ENCODE measurements at regions not wholly inside any gene's neighbourhood (a gene's known extent, or its start where the extent isn't known, plus 50 kb on each side); places are given as distances from the start of the nearest gene placed in this dataset.
"Not testable (repeated sequence)": the region's sequence is repeated elsewhere in the genome, so short reads cannot be mapped to it uniquely, and the experiment has no call there.

DNA sequence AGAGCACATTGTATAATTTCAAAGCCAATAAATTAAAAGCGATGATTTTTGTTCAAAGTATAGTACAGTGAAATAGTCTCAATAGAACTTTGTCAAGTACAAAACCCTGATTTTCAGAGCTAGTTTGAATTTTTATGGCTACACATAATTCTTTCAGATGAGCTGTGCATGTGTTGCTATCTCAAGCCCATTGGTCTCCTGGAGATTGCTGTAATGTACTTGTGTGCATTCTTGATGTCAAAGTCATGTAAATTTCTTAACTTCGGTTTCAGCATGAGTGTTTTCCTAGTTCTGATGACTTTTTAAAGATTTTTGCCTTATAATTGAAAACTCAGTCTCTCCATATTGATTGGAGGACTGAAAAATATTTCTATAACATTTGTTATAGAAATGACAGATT lies 200.8 kb downstream of the CEP135 start:
- Histone ChIP-seq H3K9me3 (no peaks in the 10 kb centered on the region), H3K27me3 (no peaks in the 10 kb centered on the region), H3K4me1 (no peaks in the 10 kb centered on the region), H3K27ac (no peak overlapping the region), H3K36me3 (no peaks in the 10 kb centered on the region), H3K4me3 (no peak overlapping the region)
- no peak for DNase-seq
- no peak for TF ChIP-seq POLR2A (IDR thresholded peaks at IDR 0.05)
- TF ChIP-seq, protein P1, sequence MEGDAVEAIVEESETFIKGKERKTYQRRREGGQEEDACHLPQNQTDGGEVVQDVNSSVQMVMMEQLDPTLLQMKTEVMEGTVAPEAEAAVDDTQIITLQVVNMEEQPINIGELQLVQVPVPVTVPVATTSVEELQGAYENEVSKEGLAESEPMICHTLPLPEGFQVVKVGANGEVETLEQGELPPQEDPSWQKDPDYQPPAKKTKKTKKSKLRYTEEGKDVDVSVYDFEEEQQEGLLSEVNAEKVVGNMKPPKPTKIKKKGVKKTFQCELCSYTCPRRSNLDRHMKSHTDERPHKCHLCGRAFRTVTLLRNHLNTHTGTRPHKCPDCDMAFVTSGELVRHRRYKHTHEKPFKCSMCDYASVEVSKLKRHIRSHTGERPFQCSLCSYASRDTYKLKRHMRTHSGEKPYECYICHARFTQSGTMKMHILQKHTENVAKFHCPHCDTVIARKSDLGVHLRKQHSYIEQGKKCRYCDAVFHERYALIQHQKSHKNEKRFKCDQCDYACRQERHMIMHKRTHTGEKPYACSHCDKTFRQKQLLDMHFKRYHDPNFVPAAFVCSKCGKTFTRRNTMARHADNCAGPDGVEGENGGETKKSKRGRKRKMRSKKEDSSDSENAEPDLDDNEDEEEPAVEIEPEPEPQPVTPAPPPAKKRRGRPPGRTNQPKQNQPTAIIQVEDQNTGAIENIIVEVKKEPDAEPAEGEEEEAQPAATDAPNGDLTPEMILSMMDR (IDR thresholded peaks at IDR 0.05), result no peak

DNA sequence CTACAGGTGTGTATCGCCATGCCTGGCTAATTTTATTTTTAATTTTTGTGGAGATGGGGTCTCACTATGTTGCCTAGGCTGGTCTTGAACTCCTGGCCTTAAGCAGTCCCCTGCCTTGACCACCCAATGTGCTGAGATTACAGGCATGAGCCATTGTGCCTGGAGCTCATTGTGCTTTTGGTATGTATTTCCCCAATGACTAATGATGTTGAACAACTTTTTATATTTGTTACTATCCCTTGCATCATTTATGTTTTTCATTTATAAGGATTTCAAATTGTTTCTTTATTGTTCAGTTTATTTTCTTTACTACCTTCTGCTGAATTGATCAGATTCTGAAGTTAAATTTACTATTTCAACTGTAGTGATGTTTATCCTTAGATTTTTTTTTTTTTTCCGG lies 199.7 kb downstream of the CEP135 start:
- no peak overlapping the region for H3K4me3 ChIP-seq
- TF ChIP-seq, protein P1 (IDR thresholded peaks at IDR 0.05), result no peak
- TF ChIP-seq POLR2A (IDR thresholded peaks at IDR 0.05), result no peak

DNA sequence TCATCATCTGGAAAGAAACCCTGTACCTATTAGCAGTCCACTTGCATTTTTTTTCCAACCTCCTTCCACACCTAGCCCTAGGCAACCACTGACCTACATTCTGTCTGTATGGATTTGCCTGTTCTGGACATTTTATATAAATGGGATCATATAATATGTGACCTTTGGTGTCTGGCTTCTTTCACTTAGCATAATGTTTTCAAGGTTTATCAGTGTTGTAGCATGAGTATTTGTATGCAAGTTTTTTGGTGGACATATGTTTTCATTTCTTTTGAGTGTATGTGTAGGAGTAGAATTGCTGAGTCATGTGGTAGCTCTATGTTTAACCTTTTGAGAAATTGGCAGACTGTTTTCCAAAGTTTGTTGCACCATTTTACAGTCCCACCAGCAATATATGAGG lies 198.6 kb downstream of the CEP135 start:
- Histone ChIP-seq H3K4me3 (no peak overlapping the region), H3K27me3 (no peaks in the 10 kb centered on the region), H3K4me1 (no peaks in the 10 kb centered on the region), H3K27ac (no peak overlapping the region), H3K9me3 (no peaks in the 10 kb centered on the region), H3K36me3 (no peaks in the 10 kb centered on the region)
- no peak for TF ChIP-seq POLR2A (IDR thresholded peaks at IDR 0.05)
- TF ChIP-seq, protein P1 (IDR thresholded peaks at IDR 0.05), result no peak
- no peak for DNase-seq

More for the DNA sequence above, 199.7 kb downstream of the CEP135 start:
- Histone ChIP-seq H3K27ac (no peak overlapping the region), H3K4me1 (no peaks in the 10 kb centered on the region), H3K27me3 (no peaks in the 10 kb centered on the region), H3K36me3 (no peaks in the 10 kb centered on the region), H3K9me3 (no peaks in the 10 kb centered on the region)
- no peak for DNase-seq

DNA sequence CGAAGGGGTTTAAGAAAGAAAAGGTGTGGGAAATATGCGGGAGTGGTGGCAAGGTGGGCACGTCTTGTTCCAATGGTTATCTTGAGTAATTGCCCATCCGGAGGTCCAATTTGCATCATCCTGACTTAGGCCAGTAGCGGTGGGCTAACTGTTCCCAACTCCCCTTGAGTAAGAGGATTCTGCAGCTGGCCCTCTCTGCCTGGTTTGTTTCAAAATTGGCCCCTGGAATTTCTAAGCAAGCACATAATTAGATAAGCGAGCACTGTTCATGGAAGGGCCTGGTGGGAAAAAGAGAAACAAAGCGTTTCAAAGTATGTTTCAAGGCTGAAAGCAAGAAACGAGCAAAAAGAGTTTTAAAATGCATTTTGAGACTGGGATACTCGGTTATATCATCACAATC lies 198.2 kb downstream of the CEP135 start:
- no peak for DNase-seq
- no peak for TF ChIP-seq POLR2A (IDR thresholded peaks at IDR 0.05)
- TF ChIP-seq, protein P1 (IDR thresholded peaks at IDR 0.05), result no peak
- H3K36me3 ChIP-seq, result no peaks in the 10 kb centered on the region
- H3K27me3 ChIP-seq, result no peaks in the 10 kb centered on the region
- H3K27ac ChIP-seq, result no peak overlapping the region
- no peak overlapping the region for H3K4me3 ChIP-seq
- H3K4me1 ChIP-seq, result no peaks in the 10 kb centered on the region
- H3K9me3 ChIP-seq, result no peaks in the 10 kb centered on the region

DNA sequence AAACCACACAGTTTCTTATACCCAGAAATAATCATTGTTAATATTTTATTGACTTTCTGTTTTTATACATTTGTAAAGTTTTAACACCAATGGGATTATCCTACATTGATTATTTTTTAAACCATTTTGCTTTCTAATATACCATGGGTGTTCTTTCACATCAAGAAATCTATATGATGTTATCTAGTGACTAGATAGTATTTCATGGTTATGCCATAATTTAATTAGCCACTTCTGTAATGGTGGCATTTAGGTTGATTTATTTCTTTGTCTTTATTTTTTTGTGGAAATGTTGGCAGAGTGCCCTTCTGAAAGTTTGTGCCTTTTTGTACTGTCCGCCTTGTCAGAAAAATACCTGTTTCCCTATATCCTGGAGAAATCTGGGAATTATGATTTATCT lies 193.3 kb downstream of the CEP135 start:
- TF ChIP-seq, protein P1 (IDR thresholded peaks at IDR 0.05), result no peak
- no peak for DNase-seq
- Histone ChIP-seq H3K27ac (no peak overlapping the region), H3K9me3 (no peaks in the 10 kb centered on the region), H3K4me3 (no peak overlapping the region), H3K27me3 (no peaks in the 10 kb centered on the region), H3K36me3 (no peaks in the 10 kb centered on the region), H3K4me1 (no peaks in the 10 kb centered on the region)

DNA sequence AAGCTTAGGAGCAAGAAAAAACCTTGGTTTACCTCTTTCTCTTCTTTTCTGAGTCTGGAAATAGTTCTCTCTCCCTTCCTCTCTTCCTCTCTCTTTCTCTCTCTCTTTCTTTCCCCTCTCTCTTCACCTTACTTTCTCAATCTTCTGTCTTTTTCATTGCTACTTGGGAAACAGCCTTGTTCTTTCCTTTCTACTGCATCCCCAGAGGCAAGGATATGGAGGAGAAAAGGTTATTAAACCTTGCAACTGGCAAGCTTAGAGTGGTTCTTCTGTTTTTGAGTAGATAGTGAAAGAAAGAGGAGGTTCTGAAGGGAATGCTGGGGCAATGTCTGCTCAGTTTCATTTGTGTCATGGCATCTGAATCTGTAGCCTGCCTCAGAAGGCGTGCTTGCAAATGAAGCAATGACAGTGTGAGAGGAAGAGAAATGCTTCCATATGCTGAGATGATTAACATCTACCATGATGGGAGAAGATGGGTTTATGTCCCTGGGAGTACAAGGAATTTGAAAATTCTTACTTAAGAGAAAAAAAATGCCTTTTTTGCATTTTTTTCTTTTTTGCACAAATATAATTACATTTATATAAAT lies 190.6 kb downstream of the CEP135 start:
- no peak overlapping the region for H3K4me3 ChIP-seq
- no peak for DNase-seq
- TF ChIP-seq POLR2A (IDR thresholded peaks at IDR 0.05), result no peak
- TF ChIP-seq, protein P1 (IDR thresholded peaks at IDR 0.05), result no peak
- H3K36me3 ChIP-seq, result no peaks in the 10 kb centered on the region
- H3K27me3 ChIP-seq, result no peaks in the 10 kb centered on the region
- no peaks in the 10 kb centered on the region for H3K9me3 ChIP-seq
- H3K27ac ChIP-seq, result no peak overlapping the region
- H3K4me1 ChIP-seq, result no peaks in the 10 kb centered on the region

DNA sequence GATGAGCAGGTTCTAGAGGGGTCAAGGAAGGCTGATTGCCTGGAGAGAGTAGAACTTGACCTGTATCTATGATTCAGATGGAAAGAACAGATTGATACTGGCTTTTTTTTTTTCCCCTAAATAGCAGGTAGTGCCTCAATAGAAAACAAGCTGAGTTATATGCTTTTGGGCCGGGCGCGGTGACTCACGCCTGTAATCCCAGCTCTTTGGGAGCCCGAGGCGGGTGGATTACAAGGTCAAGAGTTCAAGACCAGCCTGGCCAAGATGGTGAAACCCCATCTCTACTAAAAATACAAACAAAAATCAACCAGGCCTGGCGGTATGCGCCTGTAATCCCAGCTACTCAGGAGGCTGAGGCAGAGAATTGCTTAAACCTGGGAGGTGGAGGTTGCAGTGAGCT lies 186.1 kb downstream of the CEP135 start:
- H3K27me3 ChIP-seq, H3K4me3 ChIP-seq, H3K27ac ChIP-seq, H3K4me1 ChIP-seq, H3K9me3 ChIP-seq, H3K36me3 ChIP-seq, DNase-seq: not testable (repeated sequence)

All from Peyer's patch (tissue), 4 donors.